ENCODE measurements at regions not wholly inside any gene's neighbourhood (a gene's known extent, or its start where the extent isn't known, plus 50 kb on each side); places are given as distances from the start of the nearest gene placed in this dataset.

DNA sequence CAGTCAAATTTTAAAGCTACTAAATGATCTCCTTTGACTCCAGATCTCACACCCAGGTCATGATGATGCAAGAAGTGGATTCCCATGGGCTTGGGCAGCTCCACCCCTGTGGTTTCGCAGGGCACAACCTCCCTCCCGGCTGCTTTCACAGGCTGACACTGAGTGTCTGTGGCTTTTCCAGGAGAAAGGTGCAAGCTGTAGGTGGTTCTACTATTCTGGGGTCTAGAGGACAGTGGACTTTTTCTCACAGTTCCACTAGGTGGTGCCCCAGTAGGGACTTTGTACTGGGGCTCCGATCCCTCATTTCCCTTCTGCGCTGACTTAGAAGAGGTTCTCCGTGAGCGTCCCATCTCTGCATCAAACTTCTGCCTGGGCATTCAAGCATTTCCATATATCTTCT, 845.2 kb downstream of the PCDH18 start:
- intact Hi-C loops (cut with micrococcal nuclease; ENCODE audit: unreplicated experiment) (no loop called here), in situ Hi-C loops (cut with HindIII; ENCODE audit: low pct_unique_long_range_greater_than_20kb, low sequenced_read_pairs) (no loop called here)
- CTCF ChIA-PET = no interaction called here
- H3K27me3 ChIP-seq (ENCODE audit: control insufficient read depth, insufficient read depth, low read length) = no peaks in the 10 kb centered on the region
- POLR2A ChIA-PET = no interaction called here
- no peak for TF ChIP-seq TCF7L2 (IDR thresholded peaks at IDR 0.05; ENCODE audit: low read depth, low read length)
- TF ChIP-seq REST (IDR thresholded peaks at IDR 0.05; ENCODE audit: insufficient read depth in 1 of 2, low read depth in 2 of 2, low read length in 1 of 2) = no peak
- no peak for TF ChIP-seq POLR2AphosphoS5 (IDR thresholded peaks at IDR 0.05; ENCODE audit: low read depth, low read length)
- no peak for TF ChIP-seq CTCF (IDR thresholded peaks at IDR 0.05)
- TF ChIP-seq SIN3A (IDR thresholded peaks at IDR 0.05; ENCODE audit: borderline replicate concordance, insufficient read depth, low read depth, low read length) = no peak
- H3K27ac ChIP-seq (ENCODE audit: low read length) = no peak overlapping the region
- H3K4me1 ChIP-seq (ENCODE audit: control insufficient read depth, insufficient read depth, low read length) = no peaks in the 10 kb centered on the region
- no peak for DNase-seq (ENCODE audit: low read depth, low spot score)
- ATAC-seq = no peak
- H3K9me3 ChIP-seq (ENCODE audit: control insufficient read depth, insufficient read depth, low read depth, low read length) = no peaks in the 10 kb centered on the region
- H3K4me3 ChIP-seq (ENCODE audit: low read depth in 2 of 2, low read length in 2 of 2) = no peak overlapping the region
- no TSS peak for BruUV-seq (replicated peaks)
- no peaks in the 10 kb centered on the region for H3K36me3 ChIP-seq (ENCODE audit: control insufficient read depth, insufficient read depth, low read length)

DNA sequence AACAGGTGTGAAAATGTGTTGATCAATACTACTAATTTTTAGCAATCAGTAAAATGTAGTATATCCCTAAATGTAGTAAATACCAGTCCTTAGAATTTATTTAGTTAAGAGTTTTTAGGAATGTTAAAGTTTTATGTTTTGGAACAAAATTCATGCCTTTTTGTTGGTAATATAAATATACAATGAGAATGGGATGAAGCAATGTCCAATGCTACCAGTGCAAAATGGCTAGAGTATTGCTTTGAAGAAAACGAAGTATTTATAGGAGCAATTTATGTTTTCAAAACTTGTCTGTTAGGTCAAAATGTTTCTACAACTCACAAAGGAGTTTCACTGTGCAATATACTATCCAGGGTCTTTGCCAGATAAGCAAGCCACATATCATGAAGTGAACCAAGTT, 851.5 kb downstream of the PCDH18 start:
- BruUV-seq (replicated peaks) = no TSS peak
- H3K9me3 ChIP-seq (ENCODE audit: control insufficient read depth, insufficient read depth, low read depth, low read length) = no peaks in the 10 kb centered on the region
- DNase-seq (ENCODE audit: low read depth, low spot score) (no peak), ATAC-seq (no peak)
- no peaks in the 10 kb centered on the region for H3K27me3 ChIP-seq (ENCODE audit: control insufficient read depth, insufficient read depth, low read length)
- no peak overlapping the region for H3K4me3 ChIP-seq (ENCODE audit: low read depth in 2 of 2, low read length in 2 of 2)
- POLR2A ChIA-PET = no interaction called here
- in situ Hi-C loops (cut with HindIII; ENCODE audit: low pct_unique_long_range_greater_than_20kb, low sequenced_read_pairs) = no loop called here
- intact Hi-C loops (cut with micrococcal nuclease; ENCODE audit: unreplicated experiment) = no loop called here
- TF ChIP-seq CTCF (IDR thresholded peaks at IDR 0.05) (no peak), SIN3A (IDR thresholded peaks at IDR 0.05; ENCODE audit: borderline replicate concordance, insufficient read depth, low read depth, low read length) (no peak), POLR2AphosphoS5 (IDR thresholded peaks at IDR 0.05; ENCODE audit: low read depth, low read length) (no peak), TCF7L2 (IDR thresholded peaks at IDR 0.05; ENCODE audit: low read depth, low read length) (no peak), REST (IDR thresholded peaks at IDR 0.05; ENCODE audit: insufficient read depth in 1 of 2, low read depth in 2 of 2, low read length in 1 of 2) (no peak)
- no peaks in the 10 kb centered on the region for H3K4me1 ChIP-seq (ENCODE audit: control insufficient read depth, insufficient read depth, low read length)
- no peaks in the 10 kb centered on the region for H3K36me3 ChIP-seq (ENCODE audit: control insufficient read depth, insufficient read depth, low read length)
- no peak overlapping the region for H3K27ac ChIP-seq (ENCODE audit: low read length)
- CTCF ChIA-PET = no interaction called here

Measured in Panc1 (cell line).